H1 (cell line): ENCODE measurements at regions not wholly inside any gene's neighbourhood (a gene's known extent, or its start where the extent isn't known, plus 50 kb on each side); places are given as distances from the start of the nearest gene placed in this dataset.

Experiments used
- CTCF ChIA-PET: fragments of 300-600 bp; sonication (Branson Sonifier 250); formaldehyde crosslinking; loops from one replicate; lab custom pipeline; 2021; ENCODE audit not compliant: partially characterized antibody; lab: Charles Lee
- POLR2A ChIA-PET: fragments of 300-600 bp; sonication (Branson Sonifier 250); formaldehyde crosslinking; loops from one replicate; lab custom pipeline; 2021; ENCODE audit warnings: inconsistent platforms; ENCODE audit not compliant: partially characterized antibody; lab: Charles Lee
- DNase-seq, 2 experiments: peaks; one replicate each; pipeline versions ENCODE4 v3.0.0 to v3.0.0-alpha.2; 2010 to 2022; ENCODE audit warnings: low spot score in 2 of 2, low read depth in 1 of 2, mixed read lengths in 1 of 2
- FAIRE-seq: peaks from 2 replicates; lab custom pipeline; 2011; peaks lifted over from hg19 to GRCh38; lab: Jason Lieb, UNC
- H2AFZ ChIP-seq: 2 replicates; pipeline ENCODE4 v1.8.1; 2012; ENCODE audit warnings: low read length, inconsistent platforms
- H2AK5ac ChIP-seq: 2 replicates; pipeline ENCODE4 v1.6.1; 2013; ENCODE audit warnings: low read depth, low read length
- H2BK120ac ChIP-seq: replicated peaks from 2 replicates; pipeline ENCODE3; 2013; ENCODE audit warnings: low read depth, low read length, inconsistent platforms
- H2BK12ac ChIP-seq: 2 replicates; pipeline ENCODE4 v1.6.1; 2013; ENCODE audit warnings: low read depth, low read length
- H2BK15ac ChIP-seq: 2 replicates; pipeline ENCODE4 v1.6.1; 2013; ENCODE audit warnings: low read length
- H2BK20ac ChIP-seq: 2 replicates; pipeline ENCODE4 v1.6.1; 2013; ENCODE audit warnings: low read length
- H2BK5ac ChIP-seq: 2 replicates; pipeline ENCODE4 v1.6.1; 2013; ENCODE audit warnings: low read depth, low read length
- H3K14ac ChIP-seq: 2 replicates; pipeline ENCODE4 v1.6.1; 2013; ENCODE audit warnings: inconsistent platforms; ENCODE audit not compliant: insufficient read length
- H3K18ac ChIP-seq: 2 replicates; pipeline ENCODE4 v1.6.1; 2013; ENCODE audit warnings: low read length; ENCODE audit errors: extremely low read depth
- H3K23ac ChIP-seq: 2 replicates; pipeline ENCODE4 v1.6.1; 2013; ENCODE audit warnings: inconsistent platforms; ENCODE audit not compliant: insufficient read length
- H3K23me2 ChIP-seq: 2 replicates; pipeline ENCODE4 v1.6.1; 2013; ENCODE audit warnings: low read depth, low read length
- H3K27ac ChIP-seq: 2 replicates; pipeline ENCODE4 v1.6.1; 2011; ENCODE audit warnings: low read depth, low read length, inconsistent platforms
- H3K27me3 ChIP-seq, 4 experiments: replicated peaks in 1 of 4; 1 replicate in 1 of 4; 2 replicates in 3 of 4; pipeline versions ENCODE4 v1.6.1 to v1.8.1; 2011 to 2013; ENCODE audit warnings: low read length in 3 of 4, mild to moderate bottlenecking in 3 of 4, inconsistent platforms in 2 of 4, mixed read lengths in 2 of 4, moderate library complexity in 1 of 4; ENCODE audit not compliant: control insufficient read depth in 3 of 4, insufficient read depth in 3 of 4; ENCODE audit errors: extremely low read depth in 1 of 4
- H3K36me3 ChIP-seq, 4 experiments: 2 replicates each; pipeline versions ENCODE4 v1.6.1 to v1.8.1; 2011 to 2013; ENCODE audit warnings: mild to moderate bottlenecking in 4 of 4, low read length in 3 of 4, moderate library complexity in 2 of 4, control low read depth in 1 of 4, inconsistent platforms in 1 of 4; ENCODE audit not compliant: insufficient read depth in 4 of 4, control insufficient read depth in 2 of 4
- H3K4ac ChIP-seq: replicated peaks from 2 replicates; pipeline ENCODE3; 2013; ENCODE audit warnings: low read length, low read depth, mixed read lengths, inconsistent platforms; ENCODE audit not compliant: insufficient read length
- H3K4me1 ChIP-seq, 4 experiments: replicated peaks in 1 of 4; 1 replicate in 1 of 4; 2 replicates in 3 of 4; pipeline versions ENCODE4 v1.6.1 to v1.8.1; 2011 to 2013; ENCODE audit warnings: low read length in 3 of 4, inconsistent platforms in 2 of 4, mixed read lengths in 1 of 4; ENCODE audit not compliant: insufficient read depth in 4 of 4, control insufficient read depth in 3 of 4
- H3K4me2 ChIP-seq, 2 experiments: 2 replicates each; pipeline versions ENCODE4 v1.6.1 to v1.8.1; 2011 to 2013; ENCODE audit warnings: low read depth in 2 of 2, low read length in 2 of 2, control low read depth in 1 of 2, inconsistent platforms in 1 of 2, mild to moderate bottlenecking in 1 of 2; ENCODE audit not compliant: insufficient read depth in 1 of 2
- H3K4me3 ChIP-seq, 4 experiments: fragments of 200-600, 300-600 bp in 1 of 4; sonication (generic), shearing (Covaris generic), sonication (Bioruptor Twin) in 1 of 4; 2 replicates each; pipeline versions ENCODE4 v1.5.1 to v1.8.1; 2011 to 2016; ENCODE audit warnings: low read length in 4 of 4, low read depth in 3 of 4, control low read depth in 2 of 4, inconsistent platforms in 2 of 4, mild to moderate bottlenecking in 2 of 4, mixed read lengths in 1 of 4, moderate library complexity in 1 of 4; ENCODE audit not compliant: insufficient read depth in 2 of 4; ENCODE audit errors: extremely low read depth in 1 of 4
- H3K56ac ChIP-seq: replicated peaks from 2 replicates; pipeline ENCODE3; 2013; ENCODE audit warnings: low read depth, mild to moderate bottlenecking, mixed read lengths, low read length, inconsistent platforms; ENCODE audit not compliant: insufficient read length
- H3K79me1 ChIP-seq: 2 replicates; pipeline ENCODE4 v1.6.1; 2013; ENCODE audit warnings: low read depth, low read length, control low read depth
- H3K79me2 ChIP-seq, 2 experiments: 2 replicates each; pipeline versions ENCODE4 v1.6.1 to v1.8.1; 2012 to 2013; ENCODE audit warnings: low read length in 2 of 2, mild to moderate bottlenecking in 2 of 2, inconsistent platforms in 1 of 2; ENCODE audit not compliant: insufficient read depth in 2 of 2, control insufficient read depth in 1 of 2
- H3K9ac ChIP-seq, 4 experiments: replicated peaks in 1 of 4; 1 replicate in 1 of 4; 2 replicates in 3 of 4; pipeline versions ENCODE4 v1.6.1 to v1.8.1; 2011 to 2013; ENCODE audit warnings: low read depth in 3 of 4, low read length in 3 of 4, control low read depth in 2 of 4, mild to moderate bottlenecking in 2 of 4, moderate library complexity in 2 of 4, inconsistent platforms in 1 of 4; ENCODE audit errors: extremely low read depth in 1 of 4
- H3K9me3 ChIP-seq, 2 experiments: 2 replicates each; pipeline versions ENCODE4 v1.6.1 to v1.8.1; 2012 to 2013; ENCODE audit warnings: mild to moderate bottlenecking in 2 of 2, moderate library complexity in 2 of 2, control low read depth in 1 of 2, inconsistent platforms in 1 of 2, low read depth in 1 of 2, low read length in 1 of 2, mixed read lengths in 1 of 2; ENCODE audit not compliant: insufficient read depth in 2 of 2
- H4K20me1 ChIP-seq, 2 experiments: replicated peaks in 1 of 2; 2 replicates each; pipeline versions ENCODE3 to v1.8.1; 2011 to 2013; ENCODE audit warnings: inconsistent platforms in 2 of 2, low read length in 2 of 2, mild to moderate bottlenecking in 1 of 2; ENCODE audit not compliant: insufficient read depth in 2 of 2, control insufficient read depth in 1 of 2
- H4K5ac ChIP-seq: 2 replicates; pipeline ENCODE4 v1.6.1; 2013; ENCODE audit warnings: low read length, low read depth, mixed read lengths, inconsistent platforms; ENCODE audit not compliant: insufficient read length
- H4K8ac ChIP-seq: 2 replicates; pipeline ENCODE4 v1.8.0; 2013; ENCODE audit warnings: mild to moderate bottlenecking, moderate library complexity, low read length, inconsistent platforms; ENCODE audit not compliant: insufficient read depth; ENCODE audit errors: extremely low read depth
- H4K91ac ChIP-seq: replicated peaks from 2 replicates; pipeline ENCODE3; 2013; ENCODE audit warnings: low read length, mixed read lengths, inconsistent platforms; ENCODE audit not compliant: insufficient read length
- CBX5 ChIP-seq: fragments of 300-800, 300-1000 bp; sonication (generic); IDR thresholded peaks from 2 replicates; pipeline ENCODE4 v1.7.1; 2016; ENCODE audit warnings: antibody characterized with exemption, low read length, low read depth
- POLR2AphosphoS5 ChIP-seq: IDR thresholded peaks from 2 replicates; pipeline ENCODE4 v1.6.1; 2011; ENCODE audit warnings: low read depth, low read length
- RBBP5 ChIP-seq: IDR thresholded peaks from 2 replicates; pipeline ENCODE4 v1.7.1; 2012; ENCODE audit warnings: low read depth, mild to moderate bottlenecking, inconsistent platforms, low read length, moderate library complexity, borderline replicate concordance
- RXRA ChIP-seq: IDR thresholded peaks from 2 replicates; pipeline ENCODE4 v1.6.1; 2011; ENCODE audit warnings: low read depth, mild to moderate bottlenecking, low read length, moderate library complexity; ENCODE audit not compliant: insufficient read depth
- TBP ChIP-seq: IDR thresholded peaks from 2 replicates; pipeline ENCODE4 v1.6.1; 2011; ENCODE audit warnings: low read depth, low read length, improper control_type of control experiment
- WGBS, 2 experiments: shearing (Covaris generic) in 1 of 2; methylation state at CpG; one replicate each; pipeline versions ENCODE4 v1.1.6 to v1.1.7; 2013 to 2015; ENCODE audit warnings: low lambda C conversion rate in 2 of 2, mixed read lengths in 2 of 2, inconsistent platforms in 1 of 2, low coverage in 1 of 2, missing lambda C conversion rate in 1 of 2; ENCODE audit not compliant: insufficient replicate concordance in 2 of 2, insufficient coverage in 1 of 2, insufficient read length in 1 of 2; ENCODE audit errors: extremely low coverage in 1 of 2, missing lambda C conversion rate in 1 of 2; 5-methylcytosine and 5-hydroxymethylcytosine counted together

GRCh38 chr7:54882694-54883093, 123.7 kb upstream of the SEC61G start:
- no peak overlapping the region for H2BK15ac ChIP-seq
- FAIRE-seq = no peak

More at GRCh38 chr7:54882694-54883093, 123.7 kb upstream of the SEC61G start:
- H3K23me2 ChIP-seq = no peaks in the 10 kb centered on the region
- no peaks in the 10 kb centered on the region for H3K36me3 ChIP-seq
- no peak for DNase-seq
- no peak overlapping the region for H4K91ac ChIP-seq
- no peak overlapping the region for H3K27ac ChIP-seq
- TF ChIP-seq RXRA = no peak
- no peak for TF ChIP-seq TBP
- no peak for TF ChIP-seq CBX5
- no peak for TF ChIP-seq RBBP5
- TF ChIP-seq POLR2AphosphoS5 = no peak
- H2BK120ac ChIP-seq = no peak overlapping the region
- H3K79me2 ChIP-seq = no peaks in the 10 kb centered on the region
- H4K8ac ChIP-seq = no peak overlapping the region
- H4K20me1 ChIP-seq = no peaks in the 10 kb centered on the region
- H3K14ac ChIP-seq = no peak overlapping the region
- CTCF ChIA-PET = interaction anchor here (0.6 to 2.7 kb wide), 3 partner anchors 15 to 372 kb away, joined by 3 to 10 read pairs (median 3); no protein-coding TSS in a partner anchor
- no peak overlapping the region for H2BK20ac ChIP-seq
- no peak overlapping the region for H2AK5ac ChIP-seq
- H4K5ac ChIP-seq = no peak overlapping the region
- POLR2A ChIA-PET = no interaction called here
- WGBS, 2 experiments = 88% methylated on average over 1 of the region's 1 CpG; no CpG with 5 or more reads in 1 of the 2 experiments
- H3K4me1 ChIP-seq = peaks cover 0 to 3% (median 1%) of the 10 kb centered on the region in 4 experiments; a peak in 5 of 7 replicates
- H3K9me3 ChIP-seq = no peaks in the 10 kb centered on the region
- H3K4me3 ChIP-seq = no peak overlapping the region
- H2BK12ac ChIP-seq = no peak overlapping the region
- H2BK5ac ChIP-seq = no peak overlapping the region
- no peak overlapping the region for H3K18ac ChIP-seq
- H3K79me1 ChIP-seq = no peaks in the 10 kb centered on the region
- H3K23ac ChIP-seq = no peak overlapping the region
- no peak overlapping the region for H2AFZ ChIP-seq
- H3K27me3 ChIP-seq = no peaks in the 10 kb centered on the region
- no peak overlapping the region for H3K4me2 ChIP-seq
- H3K56ac ChIP-seq = no peak overlapping the region
- no peak overlapping the region for H3K4ac ChIP-seq
- no peak overlapping the region for H3K9ac ChIP-seq
